Hepatocyte (in vitro differentiated cells): ENCODE measurements at regions not wholly inside any gene's neighbourhood (a gene's known extent, or its start where the extent isn't known, plus 50 kb on each side); places are given as distances from the start of the nearest gene placed in this dataset.

Source experiments
- DNase-seq: peaks from one replicate; pipeline ENCODE4 v3.0.0-alpha.2; 2016; ENCODE audit warnings: low spot score
- H2AFZ ChIP-seq: fragments of 200-600 bp; sonication (generic); 2 replicates; pipeline ENCODE4 v1.6.0; 2016; ENCODE audit warnings: antibody characterized with exemption, mild to moderate bottlenecking
- H3K27ac ChIP-seq: fragments of 200-600 bp; sonication (generic); 2 replicates; pipeline ENCODE4 v1.5.1; 2016; ENCODE audit warnings: mild to moderate bottlenecking
- H3K27me3 ChIP-seq: fragments of 200-600 bp; sonication (generic); 2 replicates; pipeline ENCODE4 v1.6.1; 2016
- H3K36me3 ChIP-seq: fragments of 200-600 bp; sonication (generic); replicated peaks from 2 replicates; pipeline ENCODE4 v1.5.1; 2016; ENCODE audit warnings: low read depth; ENCODE audit not compliant: insufficient read depth
- H3K4me1 ChIP-seq: fragments of 200-600 bp; sonication (generic); 2 replicates; pipeline ENCODE4 v1.5.1; 2016; ENCODE audit warnings: mild to moderate bottlenecking, moderate library complexity; ENCODE audit not compliant: insufficient read depth
- H3K4me2 ChIP-seq: fragments of 200-600 bp; sonication (generic); 2 replicates; pipeline ENCODE4 v1.6.0; 2016
- H3K4me3 ChIP-seq: fragments of 200-600 bp; sonication (generic); 2 replicates; pipeline ENCODE4 v1.5.1; 2016; ENCODE audit warnings: mild to moderate bottlenecking
- H3K79me2 ChIP-seq: fragments of 200-600 bp; sonication (generic); 2 replicates; pipeline ENCODE4 v1.6.0; 2017; ENCODE audit warnings: mild to moderate bottlenecking
- H3K9me2 ChIP-seq: fragments of 200-600 bp; sonication (generic); replicated peaks from 2 replicates; pipeline ENCODE4 v1.6.0; 2017; ENCODE audit warnings: mild to moderate bottlenecking; ENCODE audit not compliant: insufficient read depth
- H3K9me3 ChIP-seq: fragments of 200-600 bp; sonication (generic); 2 replicates; pipeline ENCODE4 v1.5.1; 2016; ENCODE audit warnings: low read depth, mild to moderate bottlenecking
- H4K20me1 ChIP-seq: fragments of 200-600 bp; sonication (generic); 2 replicates; pipeline ENCODE4 v1.6.0; 2016; ENCODE audit warnings: mild to moderate bottlenecking; ENCODE audit not compliant: insufficient read depth, poor library complexity, severe bottlenecking
- CTCF ChIP-seq: fragments of 200-600 bp; sonication (generic); IDR thresholded peaks from 2 replicates; pipeline ENCODE4 v1.5.1; 2016; ENCODE audit warnings: antibody characterized with exemption, mild to moderate bottlenecking; ENCODE audit not compliant: poor library complexity
- EZH2 ChIP-seq: fragments of 200-600 bp; sonication (generic); IDR thresholded peaks from 2 replicates; pipeline ENCODE4 v1.6.1; 2016; ENCODE audit warnings: antibody characterized with exemption, mild to moderate bottlenecking, borderline replicate concordance
- EZH2phosphoT487 ChIP-seq: fragments of 200-600 bp; sonication (generic); IDR thresholded peaks from one replicate; pipeline ENCODE4 v1.6.1; 2018; ENCODE audit warnings: antibody characterized with exemption, mild to moderate bottlenecking, low read depth, moderate library complexity; ENCODE audit not compliant: unreplicated experiment, severe bottlenecking
- WGBS: methylation state at CpG from one replicate; pipeline ENCODE4 v1.1.6; 2016; ENCODE audit warnings: low lambda C conversion rate; ENCODE audit errors: missing lambda C conversion rate; 5-methylcytosine and 5-hydroxymethylcytosine counted together

GRCh38 chr1:29567257-29567656, 330.9 kb downstream of the PTPRU start:
- no peak overlapping the region for H3K27ac ChIP-seq
- no peak for DNase-seq
- 85% methylated on average over 1 of the region's 1 CpG for WGBS
- no peaks in the 10 kb centered on the region for H3K27me3 ChIP-seq
- H3K79me2 ChIP-seq = no peaks in the 10 kb centered on the region
- no peaks in the 10 kb centered on the region for H3K9me2 ChIP-seq
- TF ChIP-seq EZH2phosphoT487 (no peak), EZH2 (no peak), CTCF (no peak)
- no peak overlapping the region for H2AFZ ChIP-seq
- H4K20me1 ChIP-seq = no peaks in the 10 kb centered on the region
- H3K36me3 ChIP-seq = no peaks in the 10 kb centered on the region
- no peak overlapping the region for H3K4me3 ChIP-seq
- H3K4me1 ChIP-seq = no peaks in the 10 kb centered on the region
- no peak overlapping the region for H3K4me2 ChIP-seq
- H3K9me3 ChIP-seq = peaks cover 3% of the 10 kb centered on the region

GRCh38 chr1:29565490-29565889, 329.2 kb downstream of the PTPRU start:
- H2AFZ ChIP-seq = no peak overlapping the region
- TF ChIP-seq EZH2phosphoT487 (no peak), CTCF (no peak), EZH2 (no peak)
- peaks cover 3% of the 10 kb centered on the region for H3K9me3 ChIP-seq
- WGBS = 96% methylated on average over 1 of the region's 1 CpG
- H3K79me2 ChIP-seq = no peaks in the 10 kb centered on the region
- no peaks in the 10 kb centered on the region for H3K4me1 ChIP-seq
- H3K4me3 ChIP-seq = no peak overlapping the region
- no peaks in the 10 kb centered on the region for H3K27me3 ChIP-seq
- no peaks in the 10 kb centered on the region for H3K36me3 ChIP-seq
- DNase-seq = no peak
- H3K4me2 ChIP-seq = no peak overlapping the region
- H4K20me1 ChIP-seq = no peaks in the 10 kb centered on the region
- H3K27ac ChIP-seq = no peak overlapping the region
- no peaks in the 10 kb centered on the region for H3K9me2 ChIP-seq

GRCh38 chr1:29563571-29563970, 327.2 kb downstream of the PTPRU start:
- DNase-seq = no peak
- H3K27ac ChIP-seq = no peak overlapping the region
- no peaks in the 10 kb centered on the region for H3K27me3 ChIP-seq
- H4K20me1 ChIP-seq = no peaks in the 10 kb centered on the region
- 84% methylated on average over 4 of the region's 4 CpGs for WGBS
- no peaks in the 10 kb centered on the region for H3K79me2 ChIP-seq
- H3K4me2 ChIP-seq = no peak overlapping the region
- H3K4me3 ChIP-seq = no peak overlapping the region
- no peaks in the 10 kb centered on the region for H3K9me2 ChIP-seq
- H2AFZ ChIP-seq = no peak overlapping the region
- peaks cover 3% of the 10 kb centered on the region for H3K9me3 ChIP-seq
- no peaks in the 10 kb centered on the region for H3K4me1 ChIP-seq
- H3K36me3 ChIP-seq = no peaks in the 10 kb centered on the region
- TF ChIP-seq EZH2 = no peak
- no peak for TF ChIP-seq EZH2phosphoT487
- TF ChIP-seq CTCF = no peak

- H2AFZ ChIP-seq = no peak overlapping the region
- peaks cover 3% of the 10 kb centered on the region for H3K9me3 ChIP-seq
- no peaks in the 10 kb centered on the region for H3K27me3 ChIP-seq
- no peaks in the 10 kb centered on the region for H3K4me1 ChIP-seq
- H3K4me2 ChIP-seq = no peak overlapping the region
- no peaks in the 10 kb centered on the region for H3K79me2 ChIP-seq
- TF ChIP-seq CTCF (no peak), EZH2phosphoT487 (no peak), EZH2 (no peak)
- WGBS = 79% methylated on average over 3 of the region's 3 CpGs
- H4K20me1 ChIP-seq = no peaks in the 10 kb centered on the region
- H3K4me3 ChIP-seq = no peak overlapping the region
- no peak for DNase-seq
- no peaks in the 10 kb centered on the region for H3K36me3 ChIP-seq
- H3K27ac ChIP-seq = no peak overlapping the region
- no peaks in the 10 kb centered on the region for H3K9me2 ChIP-seq
These were observed 326.8 kb downstream of the PTPRU start for GRCh38 chr1:29563092-29563491.
